ENCODE measurements at regions not wholly inside any gene's neighbourhood (a gene's known extent, or its start where the extent isn't known, plus 50 kb on each side); places are given as distances from the start of the nearest gene placed in this dataset.

DNA sequence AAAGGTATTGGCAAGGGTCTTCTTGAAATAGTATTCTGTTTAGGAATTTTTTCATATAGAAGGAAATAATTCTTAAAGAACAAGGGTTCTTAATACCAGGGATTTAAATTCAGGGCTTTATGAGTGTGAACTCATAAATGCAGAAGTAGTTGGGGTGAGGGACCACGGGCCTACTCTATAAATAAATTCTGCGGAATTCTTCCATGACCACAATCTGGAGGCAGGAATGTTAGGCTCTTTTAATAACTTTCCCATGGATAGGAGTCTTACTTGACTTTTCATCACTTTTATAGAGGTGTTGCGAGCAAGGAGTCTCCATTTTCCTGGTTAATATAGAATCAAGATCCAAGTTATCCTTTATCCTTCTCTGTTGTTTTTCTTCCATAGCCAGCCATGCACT is 76.7 kb upstream of the SLC4A4 start:
- intact Hi-C loops (cut with micrococcal nuclease; ENCODE audit: unreplicated experiment) = loop anchor here (10.0 kb wide), 1 partner anchor 607 kb away; no protein-coding TSS in a partner anchor
- no peaks in the 10 kb centered on the region for H3K79me2 ChIP-seq (ENCODE audit: control insufficient read depth, insufficient read depth, low read length)
- in situ Hi-C loops (cut with MboI) = no loop called here
- H3K9ac ChIP-seq (ENCODE audit: control insufficient read depth, insufficient read depth, low read length) = no peak overlapping the region
- H3K4me3 ChIP-seq = no peak overlapping the region
- BruUV-seq (replicated peaks) = no TSS peak
- no peaks in the 10 kb centered on the region for H3K9me3 ChIP-seq (replicated peaks; ENCODE audit: control insufficient read depth, insufficient read depth, low read length)
- ATAC-seq (no peak), DNase-seq (ENCODE audit: low read depth, low spot score) (no peak), FAIRE-seq (no peak)
- ChIA-PET POLR2A (no interaction called here), CTCF (interaction anchor here (4.6 kb wide), 1 partner anchor 8 kb away, joined by 34 read pairs; no protein-coding TSS in a partner anchor), RAD21 (ENCODE audit: unreplicated experiment) (no interaction called here), SMC1A (ENCODE audit: uncharacterized antibody, unreplicated experiment) (interaction anchor here (0.7 to 2.2 kb wide), 3 partner anchors 11 to 32 kb away, joined by 3 to 7 read pairs (median 4); no protein-coding TSS in a partner anchor)
- 36% methylated on average over 3 of the region's 3 CpGs for WGBS (ENCODE audit: insufficient coverage, insufficient replicate concordance, low lambda C conversion rate, missing lambda C conversion rate)
- no peaks in the 10 kb centered on the region for H3K27me3 ChIP-seq (replicated peaks in 1 of 2; ENCODE audit: control insufficient read depth in 2 of 2, insufficient read depth in 2 of 2, low read length in 1 of 2)
- no peaks in the 10 kb centered on the region for H3K4me1 ChIP-seq (ENCODE audit: control insufficient read depth, insufficient read depth, low read length)
- H3K4me2 ChIP-seq (ENCODE audit: control insufficient read depth, insufficient read depth) = no peak overlapping the region
- no peak overlapping the region for H2AFZ ChIP-seq (ENCODE audit: control insufficient read depth, low read depth, low read length)
- no peak for TF ChIP-seq SMARCA5 (IDR thresholded peaks at IDR 0.05)
- no peak for TF ChIP-seq CUX1 (IDR thresholded peaks at IDR 0.05; ENCODE audit: insufficient replicate concordance, low read depth, low read length)
- peak in 1 of 2 experiments; percentile 13; a peak in 1 of 4 replicates for TF ChIP-seq CEBPB (IDR thresholded peaks at IDR 0.05; ENCODE audit: borderline replicate concordance in 1 of 2, low read depth in 2 of 2, low read length in 2 of 2)
- no peak for TF ChIP-seq SRF (IDR thresholded peaks at IDR 0.05; ENCODE audit: low read depth in 2 of 2, low read length in 2 of 2)
- no peak for TF ChIP-seq PKNOX1 (IDR thresholded peaks at IDR 0.05)
- H3K36me3 ChIP-seq (ENCODE audit: control insufficient read depth in 2 of 2, insufficient read depth in 2 of 2, low read length in 1 of 2) = no peaks in the 10 kb centered on the region
- H4K20me1 ChIP-seq (ENCODE audit: control insufficient read depth, insufficient read depth) = no peaks in the 10 kb centered on the region
- H3K27ac ChIP-seq (ENCODE audit: control insufficient read depth, insufficient read depth) = no peak overlapping the region
